Spleen (tissue), 7 donors: ENCODE measurements at regions not wholly inside any gene's neighbourhood (a gene's known extent, or its start where the extent isn't known, plus 50 kb on each side); places are given as distances from the start of the nearest gene placed in this dataset.

ENCODE experiments used
- CTCF ChIP-seq, 11 experiments: fragments of 200-600 bp in 7 of 11; fragments of 450-650 bp in 4 of 11; sonication (generic) in 4 of 11; IDR thresholded peaks in 8 of 11; conservative IDR thresholded peaks in 3 of 11; 1 replicate in 7 of 11; 2 replicates in 4 of 11; pipeline versions ENCODE4 v1.4.0 to v1.8.0; 2016 to 2021; ENCODE audit warnings: antibody characterized with exemption in 11 of 11, inconsistent platforms in 4 of 11, mild to moderate bottlenecking in 1 of 11
- POLR2A ChIP-seq, 3 donors: fragments of 450-650 bp; IDR thresholded peaks; one replicate each; pipeline ENCODE4 v1.5.1; 2017; ENCODE audit warnings: antibody characterized with exemption in 3 of 3, mild to moderate bottlenecking in 1 of 3
- donor health status: DM: no; HTN: no; CAD: no; lungs with moderate emphysema.
- donor health status: DM: no; HTN: no; CAD: no.
- donor health status: DM: no; HTN: no; CAD: no.

GRCh38 chr2:5121121-5121520, 571.1 kb upstream of the SOX11 start:
- TF ChIP-seq CTCF (IDR thresholded peaks at IDR 0.05 in 8 of 11, conservative IDR thresholded peaks at IDR 0.05 in 3 of 11) = no peak
- no peak for TF ChIP-seq POLR2A (IDR thresholded peaks at IDR 0.05)
